Brain microvascular endothelial cell (primary cell): ENCODE measurements at regions not wholly inside any gene's neighbourhood (a gene's known extent, or its start where the extent isn't known, plus 50 kb on each side); places are given as distances from the start of the nearest gene placed in this dataset.
"Not testable (repeated sequence)": the region's sequence is repeated elsewhere in the genome, so short reads cannot be mapped to it uniquely, and the experiment has no call there.

ENCODE experiments used
- DNase-seq: peaks from one replicate; pipeline ENCODE4 v3.0.0-alpha.2; 2020
- H3K27ac ChIP-seq: fragments of 250-450 bp; sonication (Bioruptor Pico); 2 replicates; pipeline ENCODE4 v1.5.1; 2020; ENCODE audit warnings: mild to moderate bottlenecking, moderate library complexity
- H3K27me3 ChIP-seq: fragments of 250-450 bp; sonication (Bioruptor Pico); replicated peaks from 2 replicates; pipeline ENCODE4 v1.5.1; 2020; ENCODE audit warnings: mild to moderate bottlenecking
- H3K36me3 ChIP-seq: fragments of 250-450 bp; sonication (Bioruptor Pico); replicated peaks from 2 replicates; pipeline ENCODE4 v1.5.1; 2020; ENCODE audit warnings: mild to moderate bottlenecking
- H3K4me3 ChIP-seq: 2 replicates; pipeline ENCODE4 v1.5.1; 2011; ENCODE audit warnings: low read depth, mild to moderate bottlenecking, control low read depth, low read length, moderate library complexity
- in situ Hi-C: cut with HindIII; loops from 2 replicates; pipeline ENCODE4 v1.10.0; 2017; ENCODE audit warnings: low sequenced_read_pairs, low pct_ligation_motif_present
- TF ChIP-seq, protein P1 (sequence below): IDR thresholded peaks from 2 replicates; pipeline ENCODE4 v1.5.1; 2011; ENCODE audit warnings: low read depth, mild to moderate bottlenecking, moderate library complexity, low read length, control low read depth, inconsistent platforms; ENCODE audit errors: missing control alignments

DNA sequence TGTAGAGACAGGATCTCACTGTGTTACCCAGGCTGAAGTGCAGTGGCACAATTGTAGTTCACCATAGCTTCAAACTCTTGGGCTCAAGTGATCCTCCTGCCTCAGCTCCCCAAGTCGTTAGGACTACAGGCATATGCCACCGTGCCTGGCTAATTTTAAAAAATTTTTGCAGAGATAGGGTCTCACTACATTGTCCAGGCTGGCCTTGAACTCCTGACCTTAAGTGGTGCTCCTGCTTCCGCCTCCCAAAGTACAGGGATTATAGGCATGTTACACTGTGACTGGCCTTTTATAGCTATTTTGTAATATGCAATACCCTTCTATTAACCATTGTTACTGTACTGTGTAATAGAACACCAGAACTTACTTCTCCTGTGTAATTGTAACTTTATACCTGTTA lies 139.3 kb upstream of the ZNF267 start:
- Histone ChIP-seq H3K27ac (no peak overlapping the region), H3K4me3 (no peak overlapping the region), H3K27me3 (no peaks in the 10 kb centered on the region), H3K36me3 (peaks cover 2% of the 10 kb centered on the region)
- no peak for DNase-seq
- TF ChIP-seq, protein P1, sequence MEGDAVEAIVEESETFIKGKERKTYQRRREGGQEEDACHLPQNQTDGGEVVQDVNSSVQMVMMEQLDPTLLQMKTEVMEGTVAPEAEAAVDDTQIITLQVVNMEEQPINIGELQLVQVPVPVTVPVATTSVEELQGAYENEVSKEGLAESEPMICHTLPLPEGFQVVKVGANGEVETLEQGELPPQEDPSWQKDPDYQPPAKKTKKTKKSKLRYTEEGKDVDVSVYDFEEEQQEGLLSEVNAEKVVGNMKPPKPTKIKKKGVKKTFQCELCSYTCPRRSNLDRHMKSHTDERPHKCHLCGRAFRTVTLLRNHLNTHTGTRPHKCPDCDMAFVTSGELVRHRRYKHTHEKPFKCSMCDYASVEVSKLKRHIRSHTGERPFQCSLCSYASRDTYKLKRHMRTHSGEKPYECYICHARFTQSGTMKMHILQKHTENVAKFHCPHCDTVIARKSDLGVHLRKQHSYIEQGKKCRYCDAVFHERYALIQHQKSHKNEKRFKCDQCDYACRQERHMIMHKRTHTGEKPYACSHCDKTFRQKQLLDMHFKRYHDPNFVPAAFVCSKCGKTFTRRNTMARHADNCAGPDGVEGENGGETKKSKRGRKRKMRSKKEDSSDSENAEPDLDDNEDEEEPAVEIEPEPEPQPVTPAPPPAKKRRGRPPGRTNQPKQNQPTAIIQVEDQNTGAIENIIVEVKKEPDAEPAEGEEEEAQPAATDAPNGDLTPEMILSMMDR, result no peak
- in situ Hi-C loops, result no loop called here

DNA sequence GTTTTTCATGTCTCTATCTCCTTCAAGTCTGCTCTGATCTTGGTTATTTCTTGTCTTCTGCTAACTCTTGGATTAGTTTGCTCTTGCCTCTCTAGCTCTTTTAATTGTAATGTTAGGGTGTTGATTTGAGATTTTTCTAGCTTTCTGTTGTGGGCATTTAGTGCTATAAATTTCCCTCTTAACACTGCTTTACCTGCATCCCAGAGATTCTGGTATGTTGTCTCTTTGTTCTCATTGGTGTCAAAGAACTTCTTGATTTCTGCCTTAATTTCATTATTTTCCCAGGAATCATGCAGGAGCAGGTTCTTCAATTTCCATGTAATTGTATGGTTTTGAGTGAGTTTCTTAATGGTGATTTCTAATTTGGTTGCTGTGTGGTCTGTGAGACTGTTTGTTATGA lies 128.5 kb upstream of the ZNF267 start:
- in situ Hi-C loops, DNase-seq, H3K36me3 ChIP-seq: not testable (repeated sequence)

DNA sequence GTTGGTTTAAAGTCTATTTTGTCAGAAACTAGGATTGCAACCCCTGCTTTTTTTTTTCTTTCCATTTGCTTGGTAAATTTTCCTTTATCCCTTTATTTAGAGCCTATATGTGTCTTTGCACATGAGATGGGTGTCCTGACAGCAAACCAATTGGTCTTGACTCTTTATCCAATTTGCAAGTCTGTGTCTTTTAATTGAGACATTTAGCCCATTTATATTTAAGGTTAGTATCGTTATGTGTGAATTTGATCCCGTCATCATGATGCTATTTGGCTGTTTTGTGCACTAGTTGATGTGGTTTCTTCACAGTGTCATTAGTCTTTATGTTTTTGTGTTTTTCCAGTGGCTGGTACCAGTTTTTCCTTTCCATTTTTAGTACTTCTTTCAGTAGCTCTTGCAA lies 127.7 kb upstream of the ZNF267 start:
- no peak for DNase-seq
- H3K27me3 ChIP-seq, result no peaks in the 10 kb centered on the region
- in situ Hi-C loops, result no loop called here
- H3K27ac ChIP-seq, result no peak overlapping the region
- H3K36me3 ChIP-seq, result no peaks in the 10 kb centered on the region
- TF ChIP-seq, protein P1, result no peak
- H3K4me3 ChIP-seq, result no peak overlapping the region

More for the DNA sequence above, 128.5 kb upstream of the ZNF267 start:
- H3K27me3 ChIP-seq, H3K27ac ChIP-seq, H3K4me3 ChIP-seq: not testable (repeated sequence)

DNA sequence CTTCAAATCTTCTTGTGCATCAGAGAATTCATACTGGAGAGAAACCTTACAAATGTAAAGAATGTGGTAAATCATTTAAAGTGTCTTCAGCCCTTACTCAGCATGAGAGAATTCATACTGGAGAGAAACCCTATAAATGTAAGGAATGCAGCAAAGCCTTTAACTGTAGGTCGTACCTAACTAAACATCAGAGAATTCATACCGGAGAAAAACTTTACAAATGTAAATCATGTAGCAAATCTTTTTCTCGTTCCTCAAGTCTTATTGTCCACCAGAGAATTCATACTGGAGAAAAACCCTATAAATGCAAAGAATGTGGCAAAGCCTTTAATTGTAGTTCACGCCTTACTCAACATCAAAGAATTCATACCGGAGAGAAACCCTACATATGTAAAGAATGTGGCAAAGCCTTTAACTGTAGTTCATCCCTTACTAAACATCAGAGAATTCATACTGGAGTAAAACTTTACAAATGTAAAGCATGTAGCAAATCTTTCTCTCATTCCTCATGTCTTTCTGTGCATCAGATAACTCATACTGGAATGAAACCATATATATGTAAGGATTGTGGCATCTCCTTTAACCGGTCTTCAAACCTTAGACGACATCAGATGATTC lies 118.5 kb upstream of the ZNF267 start:
- Histone ChIP-seq H3K27me3 (no peaks in the 10 kb centered on the region), H3K27ac (no peak overlapping the region), H3K4me3 (no peak overlapping the region), H3K36me3 (peaks cover 5% of the 10 kb centered on the region)
- no peak for DNase-seq
- TF ChIP-seq, protein P1, result no peak
- in situ Hi-C loops, result no loop called here

DNA sequence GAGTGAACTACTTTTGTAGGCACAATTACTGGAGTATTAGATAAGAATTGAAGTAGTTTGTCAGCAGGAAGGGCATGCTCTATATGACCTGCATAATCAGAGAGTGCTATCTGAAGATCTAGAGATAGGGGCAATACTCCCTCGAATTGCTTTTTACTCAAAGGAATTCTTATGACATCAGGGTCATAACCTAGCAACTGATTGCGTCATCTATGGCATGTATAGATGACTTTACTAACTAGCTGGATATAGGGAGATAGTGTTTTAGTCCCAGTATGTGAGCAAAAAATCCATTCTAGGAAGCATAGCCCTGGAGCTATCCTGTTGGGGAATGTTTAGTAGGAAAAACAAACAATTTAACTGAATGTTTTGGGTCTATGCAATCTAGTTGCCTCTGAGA lies 109.5 kb upstream of the ZNF267 start:
- no peak for DNase-seq
- Histone ChIP-seq H3K27me3 (no peaks in the 10 kb centered on the region), H3K36me3 (no peaks in the 10 kb centered on the region), H3K27ac (no peak overlapping the region), H3K4me3 (no peak overlapping the region)
- TF ChIP-seq, protein P1, result no peak
- in situ Hi-C loops, result no loop called here

DNA sequence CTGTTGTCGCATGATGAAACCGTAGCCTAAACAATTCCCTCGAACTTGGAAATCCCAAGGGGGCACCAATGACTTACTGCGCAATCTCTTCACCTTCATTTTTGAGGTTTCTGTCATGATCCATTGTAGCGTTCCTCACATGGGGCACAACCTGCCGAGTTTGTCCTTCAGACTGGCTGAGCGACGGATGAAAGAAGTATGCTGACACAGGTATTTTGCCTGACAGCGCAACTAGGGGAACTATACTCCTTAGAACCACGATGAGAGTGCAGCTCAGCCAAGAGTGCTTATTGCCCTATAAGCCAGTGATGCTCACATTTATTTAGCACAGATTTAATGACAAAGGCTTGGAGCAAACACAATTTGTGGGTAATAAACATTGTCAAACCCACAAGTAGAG lies 106.3 kb upstream of the ZNF267 start:
- Histone ChIP-seq H3K36me3 (no peaks in the 10 kb centered on the region), H3K27me3 (no peaks in the 10 kb centered on the region), H3K4me3 (no peak overlapping the region), H3K27ac (no peak overlapping the region)
- TF ChIP-seq, protein P1, result no peak
- in situ Hi-C loops, result no loop called here
- no peak for DNase-seq
